GM19452 (cell line): ENCODE measurements at regions not wholly inside any gene's neighbourhood (a gene's known extent, or its start where the extent isn't known, plus 50 kb on each side); places are given as distances from the start of the nearest gene placed in this dataset.

Source experiments
- ATAC-seq: cut with Tn5 transposase; IDR thresholded peaks from one replicate; pipeline ENCODE4 v1.9.1; 2021; ENCODE audit not compliant: unreplicated experiment

GRCh38 chr12:125355614-125356013, 290.4 kb downstream of the AACS start:
- no peak for ATAC-seq

- no peak for ATAC-seq
Observed at GRCh38 chr12:125356111-125356510, 290.9 kb downstream of the AACS start.

- ATAC-seq = no peak
Observed at GRCh38 chr12:125357561-125357960, 292.3 kb downstream of the AACS start.

- no peak for ATAC-seq
Observed at GRCh38 chr12:125360540-125360939, 295.3 kb downstream of the AACS start.

GRCh38 chr12:125371033-125371432, 305.8 kb downstream of the AACS start:
- ATAC-seq = no peak

- ATAC-seq = no peak
Observed at GRCh38 chr12:125372085-125372484, 306.9 kb downstream of the AACS start.

GRCh38 chr12:125373375-125373774, 308.1 kb downstream of the AACS start:
- ATAC-seq = no peak

GRCh38 chr12:125376422-125376821, 311.2 kb downstream of the AACS start:
- no peak for ATAC-seq

- no peak for ATAC-seq
Observed at GRCh38 chr12:125377093-125377492, 311.9 kb downstream of the AACS start.

- ATAC-seq = no peak
Observed at GRCh38 chr12:125381373-125381772, 316.1 kb downstream of the AACS start.

- no peak for ATAC-seq
Observed at GRCh38 chr12:125382926-125383325, 317.7 kb downstream of the AACS start.

GRCh38 chr12:125386652-125387051, 321.4 kb downstream of the AACS start:
- no peak for ATAC-seq

GRCh38 chr12:125387206-125387605, 322.0 kb downstream of the AACS start:
- ATAC-seq = no peak

GRCh38 chr12:125389061-125389697, 323.9 kb downstream of the AACS start:
- ATAC-seq = no peak

- ATAC-seq = no peak
Observed at GRCh38 chr12:125393569-125393968, 328.3 kb downstream of the AACS start.

GRCh38 chr12:125395583-125396215, 330.5 kb downstream of the AACS start:
- no peak for ATAC-seq

- no peak for ATAC-seq
Observed at GRCh38 chr12:125399489-125399888, 334.3 kb downstream of the AACS start.

- no peak for ATAC-seq
Observed at GRCh38 chr12:125402874-125403789, 337.9 kb downstream of the AACS start.

- ATAC-seq = no peak
Observed at GRCh38 chr12:125403843-125404242, 338.6 kb downstream of the AACS start.

GRCh38 chr12:125406131-125406530, 340.9 kb downstream of the AACS start:
- ATAC-seq = peak; percentile 78

- ATAC-seq = no peak
Observed at GRCh38 chr12:125408718-125409117, 343.5 kb downstream of the AACS start.

- ATAC-seq = no peak
Observed at GRCh38 chr12:125412506-125412905, 347.3 kb downstream of the AACS start.
